Gastroesophageal sphincter (tissue), 3 donors: ENCODE measurements at regions not wholly inside any gene's neighbourhood (a gene's known extent, or its start where the extent isn't known, plus 50 kb on each side); places are given as distances from the start of the nearest gene placed in this dataset.

Experiments
- EP300 ChIP-seq: sonication (generic); formaldehyde crosslinking; IDR thresholded peaks from one replicate; pipeline ENCODE4 v1.6.1; 2017; ENCODE audit warnings: antibody characterized with exemption, mild to moderate bottlenecking
- POLR2A ChIP-seq, 2 donors: fragments of 450-650 bp; IDR thresholded peaks; one replicate each; pipeline ENCODE4 v1.6.1; 2017; ENCODE audit warnings: antibody characterized with exemption in 2 of 2, mild to moderate bottlenecking in 2 of 2, moderate library complexity in 1 of 2
- POLR2AphosphoS5 ChIP-seq: sonication (generic); formaldehyde crosslinking; IDR thresholded peaks from one replicate; pipeline ENCODE4 v1.6.1; 2017; ENCODE audit warnings: antibody characterized with exemption
- TF ChIP-seq, protein P1 (sequence below), 4 experiments: fragments of 200-600 bp in 2 of 4; fragments of 450-650 bp in 2 of 4; sonication (generic) in 1 of 4; IDR thresholded peaks; one replicate each; pipeline ENCODE4 v1.5.1; 2017 to 2019; ENCODE audit warnings: antibody characterized with exemption in 4 of 4, mild to moderate bottlenecking in 2 of 4, moderate library complexity in 2 of 4

DNA sequence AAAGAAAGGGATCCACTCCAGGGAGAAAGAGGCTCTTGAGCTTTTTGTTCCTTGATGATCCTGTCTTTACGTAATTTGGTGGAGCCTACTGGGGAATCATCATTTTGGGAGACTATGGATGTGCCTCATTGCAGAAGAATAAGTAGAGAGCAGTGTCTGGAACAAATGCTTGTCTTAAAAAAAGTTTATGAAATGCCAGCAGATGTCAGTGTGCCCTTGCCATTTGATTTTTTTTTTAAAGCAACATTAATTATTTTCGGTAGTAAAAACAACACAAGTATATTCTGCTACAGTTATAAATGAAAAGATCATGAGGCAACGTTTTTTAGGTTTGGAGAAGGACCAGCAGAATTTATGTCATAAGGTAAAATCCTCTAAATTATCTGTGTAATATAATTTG, 934.8 kb upstream of the EEF2KMT start:
- TF ChIP-seq, protein P1, sequence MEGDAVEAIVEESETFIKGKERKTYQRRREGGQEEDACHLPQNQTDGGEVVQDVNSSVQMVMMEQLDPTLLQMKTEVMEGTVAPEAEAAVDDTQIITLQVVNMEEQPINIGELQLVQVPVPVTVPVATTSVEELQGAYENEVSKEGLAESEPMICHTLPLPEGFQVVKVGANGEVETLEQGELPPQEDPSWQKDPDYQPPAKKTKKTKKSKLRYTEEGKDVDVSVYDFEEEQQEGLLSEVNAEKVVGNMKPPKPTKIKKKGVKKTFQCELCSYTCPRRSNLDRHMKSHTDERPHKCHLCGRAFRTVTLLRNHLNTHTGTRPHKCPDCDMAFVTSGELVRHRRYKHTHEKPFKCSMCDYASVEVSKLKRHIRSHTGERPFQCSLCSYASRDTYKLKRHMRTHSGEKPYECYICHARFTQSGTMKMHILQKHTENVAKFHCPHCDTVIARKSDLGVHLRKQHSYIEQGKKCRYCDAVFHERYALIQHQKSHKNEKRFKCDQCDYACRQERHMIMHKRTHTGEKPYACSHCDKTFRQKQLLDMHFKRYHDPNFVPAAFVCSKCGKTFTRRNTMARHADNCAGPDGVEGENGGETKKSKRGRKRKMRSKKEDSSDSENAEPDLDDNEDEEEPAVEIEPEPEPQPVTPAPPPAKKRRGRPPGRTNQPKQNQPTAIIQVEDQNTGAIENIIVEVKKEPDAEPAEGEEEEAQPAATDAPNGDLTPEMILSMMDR (IDR thresholded peaks at IDR 0.05) = no peak
- TF ChIP-seq POLR2AphosphoS5 (no peak), POLR2A (IDR thresholded peaks at IDR 0.05) (no peak), EP300 (no peak)
